ENCODE measurements at regions not wholly inside any gene's neighbourhood (a gene's known extent, or its start where the extent isn't known, plus 50 kb on each side); places are given as distances from the start of the nearest gene placed in this dataset.

DNA sequence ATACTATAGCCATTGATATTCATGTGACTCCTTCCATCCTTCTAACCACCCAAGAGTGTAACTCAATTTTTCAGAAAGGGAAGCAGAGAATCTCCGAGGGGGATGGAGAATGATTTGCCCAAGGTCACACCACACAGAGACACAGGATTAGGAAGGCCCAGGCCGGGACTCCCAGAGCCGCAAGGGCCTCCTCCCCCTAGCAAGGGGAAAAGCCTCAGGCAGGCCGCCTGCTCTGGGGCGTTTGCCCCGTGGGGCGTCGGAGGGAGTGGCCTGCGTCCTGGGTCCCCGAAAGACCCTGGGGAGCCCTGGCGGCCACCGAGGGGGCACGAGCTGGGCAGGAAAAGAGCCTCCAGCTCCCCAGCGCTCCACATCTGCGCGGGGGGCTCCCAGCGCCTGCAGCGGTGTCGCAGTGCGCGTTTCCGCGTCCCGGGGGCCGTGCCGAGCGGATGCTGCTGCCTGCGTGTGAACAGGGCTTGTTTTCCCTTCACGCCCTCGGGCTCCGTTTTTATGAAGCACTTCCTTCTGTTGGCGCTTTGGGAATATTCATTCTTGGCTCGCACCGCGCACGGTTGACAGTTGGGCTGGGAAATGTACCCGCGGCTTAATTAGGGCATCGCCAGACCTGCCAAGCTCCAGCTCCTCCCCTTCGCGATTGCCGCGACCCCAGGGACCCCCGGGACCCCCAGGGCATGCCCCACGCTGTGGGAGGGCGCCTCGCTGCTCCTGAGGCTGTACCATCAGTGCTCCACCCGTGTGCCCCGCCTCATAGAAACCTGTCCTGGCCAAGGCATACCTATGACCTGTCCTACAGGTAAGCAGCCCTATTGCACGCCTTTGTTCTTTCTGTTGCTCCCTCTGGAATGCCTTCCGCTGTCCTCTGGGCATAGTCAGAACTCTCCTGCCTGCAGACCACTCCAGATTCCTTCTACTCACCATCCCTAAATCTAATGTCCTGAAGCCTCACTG, 158.9 kb upstream of the GLI2 start:
- no peak for DNase-seq

DNA sequence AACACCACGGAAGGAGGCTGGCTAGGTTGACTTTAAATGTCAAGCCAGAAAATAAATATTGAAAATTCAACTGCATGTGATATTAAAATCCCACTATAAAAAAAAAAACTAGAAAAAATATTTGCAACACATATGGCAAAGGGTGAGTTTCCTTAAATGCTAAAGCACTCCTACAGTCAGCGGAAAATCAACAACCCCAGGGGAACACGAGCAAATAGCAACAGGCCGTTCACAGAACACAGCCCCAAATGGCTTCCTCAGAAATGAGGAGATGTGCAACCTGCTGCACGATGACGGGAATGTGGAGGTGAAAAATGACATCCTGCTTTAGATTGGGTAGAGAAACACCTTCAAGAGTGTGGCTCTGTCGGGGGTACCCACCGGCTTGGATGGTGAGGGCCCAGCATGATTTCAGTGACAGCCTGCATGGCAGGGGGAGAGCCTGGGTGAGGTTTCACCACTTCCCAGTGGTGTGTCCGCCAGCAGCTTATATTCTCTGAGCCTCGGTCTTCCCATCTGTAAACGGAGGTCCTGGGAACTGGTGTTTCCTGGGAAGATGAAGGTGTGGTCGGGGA, 157.9 kb upstream of the GLI2 start:
- DNase-seq: no peak

DNA sequence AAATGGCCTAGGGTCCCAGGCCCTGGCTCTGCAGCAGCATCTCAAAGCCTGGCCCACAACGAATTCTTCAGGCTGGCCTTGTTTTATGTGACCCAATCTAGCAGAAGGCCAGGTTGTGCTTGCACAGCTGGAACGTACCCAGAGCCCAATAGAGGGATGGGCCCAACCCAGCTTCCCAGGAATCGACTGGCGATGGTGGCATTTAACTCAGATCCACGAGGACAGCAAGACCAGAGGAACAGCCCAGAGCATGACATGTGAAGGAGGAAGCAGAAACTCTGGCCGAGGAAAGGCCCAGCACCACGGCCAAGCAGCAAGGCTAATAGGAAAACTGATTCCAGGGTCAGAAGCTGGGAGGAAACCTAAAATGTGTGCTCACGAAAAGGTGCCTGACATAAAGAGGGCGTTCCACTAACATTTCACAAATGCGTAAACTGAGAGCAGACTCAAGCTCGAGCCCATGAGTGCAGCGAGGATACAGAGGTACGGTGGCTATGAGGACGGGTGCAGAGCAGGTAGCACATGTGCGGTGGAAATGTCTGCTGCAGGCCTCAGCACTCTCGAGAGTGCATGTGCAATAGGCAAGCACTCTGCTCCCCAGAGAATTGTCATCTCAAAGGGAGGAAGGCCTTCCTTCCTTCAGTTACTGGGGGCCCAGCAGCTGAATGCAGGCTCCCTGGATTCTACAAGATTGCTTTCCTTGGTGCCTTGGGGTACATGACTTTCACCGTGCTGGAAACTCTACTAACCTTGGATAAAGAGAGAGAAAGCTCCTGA, 156.9 kb upstream of the GLI2 start:
- no peak for DNase-seq

DNA sequence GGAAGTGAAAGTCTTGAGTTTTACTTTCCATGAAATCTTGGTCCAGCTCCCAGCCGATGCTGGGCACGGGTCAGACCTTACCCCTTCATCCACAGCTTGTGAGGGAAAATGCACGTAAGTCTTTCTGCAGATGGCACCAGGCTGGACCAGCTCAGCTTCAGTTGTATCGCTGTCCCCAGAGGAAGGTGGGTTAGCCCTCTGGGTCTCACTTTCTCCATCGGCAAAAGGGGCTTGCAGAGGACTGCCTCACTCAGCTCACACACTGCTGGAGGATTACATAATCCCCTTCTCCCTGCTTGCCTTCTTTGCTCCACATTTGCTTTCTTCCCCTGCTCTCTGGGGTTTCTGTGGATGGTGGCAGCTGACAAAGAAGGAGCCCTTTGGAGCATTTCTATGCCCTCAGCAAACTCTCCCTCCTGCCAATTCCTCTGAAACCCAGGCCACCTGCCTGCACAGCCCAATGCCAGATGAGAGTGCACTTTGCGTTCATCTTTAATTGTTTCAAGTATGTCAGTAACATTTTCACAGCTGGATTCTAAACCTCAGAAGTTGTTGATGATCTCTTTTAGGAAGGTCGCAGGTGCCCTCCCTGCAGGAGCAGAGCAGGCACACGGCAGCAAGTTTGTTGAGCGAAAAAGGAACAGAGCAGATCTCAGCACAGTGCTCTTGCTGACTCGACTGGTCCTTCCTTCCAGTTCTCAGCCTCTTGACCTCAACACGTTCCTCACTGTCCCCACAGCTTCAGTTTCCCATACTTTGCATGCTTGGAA, 155.6 kb upstream of the GLI2 start:
- peak; percentile 31 for DNase-seq

DNA sequence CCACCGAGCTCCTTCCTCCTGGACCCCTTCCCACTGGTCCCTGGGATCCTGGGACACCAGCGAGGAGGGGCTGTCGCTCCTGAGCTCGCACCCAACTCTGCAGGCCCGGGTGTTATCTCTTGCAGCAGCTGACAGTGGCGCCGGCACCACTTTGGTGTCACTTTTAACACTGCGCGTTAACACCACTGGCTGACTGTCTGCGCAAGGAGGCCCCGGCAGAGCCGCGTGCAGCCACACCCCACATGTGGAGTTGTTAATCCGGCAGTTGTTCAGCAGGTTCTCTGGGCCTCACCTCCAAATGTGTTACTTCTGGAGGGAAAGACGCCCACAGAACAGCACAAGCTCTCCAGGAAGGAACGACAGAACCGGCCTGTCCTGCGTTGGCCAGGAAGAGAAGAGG, 155.0 kb upstream of the GLI2 start:
- no peak for DNase-seq

DNA sequence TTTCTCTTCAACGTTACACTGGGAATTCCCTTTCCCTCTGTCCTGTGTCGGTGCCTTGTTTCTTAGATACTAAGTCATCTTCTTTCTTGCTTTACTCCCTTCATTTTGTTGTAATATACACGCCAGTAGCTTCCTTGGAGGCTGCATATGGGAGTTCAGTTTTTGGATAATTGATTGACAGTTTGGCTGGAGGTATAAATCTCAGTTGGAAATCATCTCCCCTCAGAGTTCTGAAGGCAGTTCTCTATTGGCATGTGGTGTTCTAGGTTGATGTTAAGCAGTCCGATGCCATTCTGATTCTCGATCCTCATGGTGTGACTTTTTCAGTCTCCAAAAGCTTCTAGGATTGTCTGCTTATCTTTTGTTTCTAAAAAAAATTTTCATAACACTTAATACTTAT, 152.5 kb upstream of the GLI2 start:
- DNase-seq: no peak

DNA sequence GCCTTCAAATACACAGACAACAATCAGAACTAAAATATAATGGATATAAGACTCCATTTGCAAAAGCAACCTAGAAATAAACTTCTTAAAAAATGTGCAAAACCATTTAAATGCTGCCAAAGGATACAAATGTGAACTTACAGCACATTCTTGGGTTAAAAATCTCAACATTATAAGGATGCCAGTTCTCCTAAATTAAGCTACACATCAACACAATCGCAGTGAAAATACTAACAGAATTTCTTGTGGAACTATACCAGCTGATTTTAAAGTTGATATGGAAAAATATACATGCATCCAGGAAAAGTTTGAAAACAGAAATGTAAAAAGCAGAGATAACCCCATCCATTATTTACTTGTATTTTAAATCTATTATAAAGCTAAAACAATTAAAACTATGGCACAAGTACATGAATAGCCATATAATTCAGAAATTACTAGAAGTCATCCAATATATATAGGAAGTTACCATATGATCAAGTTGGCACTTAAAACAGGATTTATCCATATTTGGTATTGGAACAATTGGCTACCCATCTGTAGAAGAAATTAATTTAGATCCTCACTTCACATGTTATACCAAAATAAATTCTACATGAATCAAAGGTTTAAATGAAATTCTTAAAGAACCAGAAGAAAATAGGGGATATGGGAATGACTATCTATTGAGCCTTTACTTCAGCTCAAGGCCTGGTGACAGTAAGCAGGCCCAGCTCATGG, 151.7 kb upstream of the GLI2 start:
- no peak for DNase-seq

DNA sequence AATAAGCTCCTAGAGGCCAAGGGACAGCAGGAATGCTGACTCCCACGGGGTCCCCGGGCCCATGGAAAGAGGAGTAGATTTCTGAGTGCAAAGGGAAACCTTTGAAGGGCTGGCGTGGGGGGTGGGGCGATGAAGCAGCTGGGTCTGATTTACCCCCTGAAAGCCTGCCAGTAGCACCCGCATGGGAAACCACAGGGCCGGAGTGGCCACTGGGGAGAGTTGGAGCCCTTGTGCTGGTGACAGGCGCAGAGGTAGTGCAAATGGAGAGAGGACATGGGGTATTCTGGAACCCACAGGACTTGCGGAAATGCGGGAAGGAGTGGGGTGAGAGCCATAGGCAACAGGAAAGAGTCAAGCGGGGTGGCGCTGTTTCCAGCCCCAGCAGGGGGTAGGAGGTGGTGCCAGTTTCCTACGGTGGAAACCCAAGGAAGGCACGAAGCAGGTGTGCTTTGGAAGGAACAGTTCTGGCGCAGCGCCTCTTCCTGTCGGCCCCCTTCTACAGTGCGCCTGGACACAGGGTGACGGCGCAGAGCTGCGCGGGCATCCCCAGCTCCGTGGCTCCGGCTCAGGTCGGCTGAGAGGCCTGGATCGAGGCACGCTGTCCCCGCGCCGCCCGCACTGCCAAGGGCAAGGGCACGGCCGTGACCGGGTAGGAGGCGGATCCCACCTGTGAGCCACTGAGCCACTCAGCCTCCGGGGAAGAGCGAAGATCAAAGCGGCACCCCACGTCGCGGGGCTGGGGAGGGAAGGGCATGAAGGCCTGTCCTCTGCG, 149.0 kb upstream of the GLI2 start:
- DNase-seq: no peak

DNA sequence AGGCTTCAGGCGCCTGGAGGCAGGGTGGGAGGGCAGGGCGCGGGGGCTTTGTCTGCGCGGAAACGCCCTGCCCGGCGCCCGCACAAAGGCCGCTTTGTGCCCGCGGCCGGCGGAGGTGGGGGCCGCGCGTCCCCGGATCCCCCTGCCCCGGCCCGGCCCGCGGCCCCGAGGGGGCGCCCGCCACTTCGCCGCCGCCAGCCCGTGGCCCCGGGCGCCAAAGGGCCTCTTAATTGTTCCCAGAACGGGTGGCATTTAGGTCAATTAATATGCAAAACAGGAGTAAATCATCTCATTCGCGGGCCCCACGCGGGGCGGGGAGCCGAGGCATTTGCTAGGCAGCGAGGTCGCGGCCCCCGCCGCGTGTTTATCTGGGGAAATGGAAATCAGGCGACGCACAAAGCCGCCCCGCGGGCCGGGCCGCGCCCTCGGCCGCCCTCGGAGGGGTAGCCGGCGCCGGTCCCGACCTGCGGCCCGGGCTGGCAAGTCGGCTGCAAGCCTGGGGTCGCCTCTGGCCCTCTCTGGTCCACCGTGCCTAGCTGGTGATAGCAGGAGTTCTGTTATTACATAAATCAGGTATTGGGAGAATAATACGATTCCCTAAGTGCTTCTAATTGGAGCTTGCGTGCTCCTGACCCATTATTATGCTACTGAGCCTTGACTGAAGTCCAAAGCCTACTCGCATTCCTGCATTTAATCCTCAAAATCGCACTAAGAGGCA, 148.2 kb upstream of the GLI2 start:
- DNase-seq: peak; percentile 25

DNA sequence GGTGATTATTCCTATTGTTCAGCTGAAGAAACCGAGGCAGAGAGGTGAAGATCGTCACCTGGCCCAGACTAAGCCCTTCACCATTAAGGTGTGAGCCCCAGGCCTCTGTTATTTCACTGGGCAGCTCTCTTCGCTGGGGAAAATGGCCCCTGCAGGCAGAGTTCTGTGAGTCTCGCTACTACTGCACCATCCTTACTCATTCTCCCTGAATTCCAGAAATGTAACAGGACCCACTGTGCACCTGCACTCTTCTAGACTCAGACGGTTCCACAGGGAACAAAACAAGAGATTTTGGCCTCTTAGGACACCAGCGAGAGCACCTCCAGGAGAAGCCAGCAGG, 147.7 kb upstream of the GLI2 start:
- no peak for DNase-seq

DNA sequence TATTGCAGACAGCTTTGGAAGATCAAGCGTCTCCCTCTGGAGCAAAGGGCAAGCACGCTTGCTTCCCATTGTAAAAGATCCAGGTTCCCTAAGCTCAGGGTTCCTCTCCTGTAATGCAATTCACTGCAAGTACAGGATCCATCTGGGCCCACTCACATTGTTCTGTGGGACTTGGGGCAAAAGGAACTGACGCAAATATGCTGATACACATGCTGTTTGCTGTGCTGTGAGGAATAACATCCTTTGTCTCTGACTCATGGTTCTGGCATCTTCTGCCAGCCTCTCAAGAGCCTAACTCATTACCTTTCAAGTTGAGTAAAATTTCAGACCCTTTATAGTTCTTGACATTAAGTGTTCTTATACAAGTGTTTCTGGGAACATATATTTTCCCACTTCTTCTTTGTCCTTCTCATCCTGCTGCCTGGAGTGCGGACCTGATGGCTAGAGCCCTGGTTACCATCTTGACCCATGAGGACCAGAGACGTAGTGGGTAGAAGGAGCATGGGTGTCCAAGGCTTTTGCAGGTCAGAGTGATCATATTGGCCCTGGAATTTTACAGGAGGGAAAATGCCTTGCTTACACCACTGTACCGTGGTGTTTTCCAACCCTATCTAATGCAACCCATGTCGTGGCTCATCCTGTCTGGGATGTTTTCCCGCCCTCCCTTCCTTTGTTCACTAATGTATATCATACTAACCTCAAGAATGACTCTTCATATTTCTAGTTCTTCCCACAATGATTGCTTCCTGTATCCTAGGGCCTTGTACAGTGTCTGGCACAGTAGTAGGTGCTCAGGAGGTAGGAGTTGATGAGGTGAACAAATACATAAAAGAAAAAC, 145.7 kb upstream of the GLI2 start:
- no peak for DNase-seq

DNA sequence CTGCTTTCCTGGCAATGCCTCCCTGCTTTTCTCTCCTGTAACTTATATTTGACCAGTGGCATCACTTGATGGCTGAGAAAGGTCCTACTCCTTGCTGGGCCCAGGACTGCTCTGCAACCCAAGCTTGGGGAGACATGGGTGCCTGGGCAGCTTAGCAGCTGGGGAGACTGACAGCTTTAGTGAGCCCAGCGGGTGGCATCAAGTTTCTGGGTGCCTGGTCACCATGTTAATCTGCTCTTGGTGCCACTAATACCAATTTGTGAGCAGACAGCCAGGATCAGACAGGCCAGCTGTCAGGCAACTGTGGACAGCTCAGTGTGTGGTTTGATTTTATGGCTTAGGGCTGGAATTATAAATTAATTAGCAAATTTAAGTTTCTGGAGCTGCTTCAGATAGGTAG, 144.8 kb upstream of the GLI2 start:
- no peak for DNase-seq

DNA sequence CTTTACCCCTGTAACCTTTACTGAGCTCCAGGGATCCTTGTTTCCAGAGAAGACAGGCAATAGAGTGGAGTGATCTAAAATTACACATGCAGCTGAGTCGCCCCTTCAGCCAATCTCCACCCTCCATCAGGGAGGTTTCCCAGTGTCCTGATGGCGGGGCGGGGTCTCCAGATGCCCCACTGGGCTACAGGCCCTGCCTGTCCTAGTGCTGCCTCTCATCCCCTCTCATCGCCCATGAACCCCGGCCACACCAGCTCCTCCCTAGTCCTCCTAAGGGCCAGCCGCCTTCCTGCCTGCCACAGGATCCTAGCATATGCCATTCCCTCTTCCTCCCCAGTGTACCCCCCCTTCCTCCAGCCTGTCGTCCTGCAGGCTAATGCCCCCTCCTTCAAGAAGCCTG, 144.1 kb upstream of the GLI2 start:
- DNase-seq: no peak

DNA sequence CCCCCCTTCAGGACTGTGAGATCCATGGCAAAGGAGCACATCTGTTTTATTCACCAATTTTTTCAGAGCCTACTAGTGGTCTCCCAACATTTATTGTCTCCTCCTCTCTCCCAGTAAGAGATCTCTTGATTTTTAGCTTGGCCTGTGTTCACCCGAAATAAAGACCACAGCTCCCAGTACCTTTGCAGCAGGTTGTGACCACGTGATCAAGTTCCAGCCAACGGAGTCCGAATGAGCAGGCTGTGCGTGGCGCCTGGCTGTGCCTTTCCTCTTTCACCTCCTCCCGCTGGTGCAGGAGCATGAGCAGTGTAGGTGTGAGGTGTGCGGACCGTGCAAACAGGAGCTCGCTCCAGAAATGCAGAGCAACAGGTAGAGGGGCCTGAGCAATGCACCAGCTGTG, 143.6 kb upstream of the GLI2 start:
- no peak for DNase-seq

DNA sequence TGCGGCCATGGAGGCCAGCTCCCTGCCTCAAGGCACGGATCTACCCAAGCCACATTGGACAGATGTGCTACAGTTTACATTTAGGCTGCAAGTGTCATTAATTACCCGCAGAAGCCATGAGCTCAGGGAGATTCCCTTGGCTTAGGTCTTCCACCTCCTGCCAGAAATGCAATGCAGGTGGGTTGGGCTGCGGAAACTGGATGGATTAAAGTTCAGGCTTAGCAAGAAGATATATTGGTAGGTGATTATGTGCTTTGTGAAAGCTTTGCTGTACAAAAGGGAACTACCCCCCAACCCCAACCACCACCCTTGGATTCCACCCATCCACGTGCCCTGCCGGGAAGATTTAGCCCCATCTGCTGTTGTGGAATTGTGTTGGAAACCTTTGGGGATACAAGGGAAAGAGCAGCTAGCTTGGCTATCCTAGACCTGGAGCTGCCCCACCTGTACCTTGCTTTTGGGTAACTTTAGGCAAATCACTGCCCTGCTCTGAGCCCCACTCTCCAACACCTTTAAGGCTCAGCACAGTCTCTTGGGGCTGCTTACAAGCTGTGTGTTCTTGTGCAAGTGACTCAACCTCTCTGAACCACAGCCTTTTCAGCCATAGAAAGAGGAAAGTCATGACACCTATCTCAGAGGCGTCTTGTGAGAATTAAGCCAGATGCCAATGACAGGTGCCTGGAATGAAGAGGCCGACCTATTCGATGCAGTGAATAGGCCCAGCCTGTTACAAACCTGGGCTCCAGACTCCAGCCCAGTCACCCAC, 141.6 kb upstream of the GLI2 start:
- DNase-seq: no peak

DNA sequence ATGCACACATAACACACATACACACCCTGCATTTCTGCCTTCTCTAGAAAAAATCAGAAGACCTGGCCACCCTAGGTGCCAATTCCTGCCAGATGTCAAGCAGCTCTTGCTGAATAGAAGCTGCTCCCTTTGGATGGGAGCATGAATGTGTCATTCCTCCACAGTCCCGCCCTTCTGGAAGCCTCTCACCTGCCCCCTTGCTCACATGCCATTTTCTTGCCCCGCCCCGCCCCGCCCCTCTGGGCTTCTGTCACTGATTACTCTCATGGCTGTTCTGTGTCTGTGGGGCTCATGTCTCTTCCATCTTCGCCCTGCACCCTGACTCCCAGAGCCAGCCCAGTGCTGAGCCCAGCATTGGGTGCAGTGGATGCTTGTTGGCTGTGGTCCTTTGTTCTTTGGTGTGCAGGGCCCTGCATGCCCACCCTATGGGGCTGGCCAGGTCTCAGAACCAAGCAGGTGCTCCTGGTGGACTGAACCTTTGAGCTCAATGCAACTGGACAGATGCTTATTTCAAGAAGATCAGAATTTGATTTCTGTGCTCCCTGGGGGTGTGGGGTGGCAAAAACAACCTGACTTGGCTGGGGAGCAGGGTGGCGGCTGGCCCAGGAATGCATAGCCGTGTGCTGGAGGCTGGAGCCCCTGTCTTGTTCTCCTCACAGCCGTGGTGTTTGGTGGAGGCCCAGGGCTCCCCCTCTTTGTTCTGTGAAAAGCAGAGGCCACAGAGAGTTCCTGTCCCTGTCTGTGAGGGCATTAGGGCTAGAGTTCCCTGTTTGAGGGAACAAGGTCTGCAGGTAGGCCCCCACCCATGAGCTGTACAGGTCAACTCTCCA, 140.6 kb upstream of the GLI2 start:
- no peak for DNase-seq

DNA sequence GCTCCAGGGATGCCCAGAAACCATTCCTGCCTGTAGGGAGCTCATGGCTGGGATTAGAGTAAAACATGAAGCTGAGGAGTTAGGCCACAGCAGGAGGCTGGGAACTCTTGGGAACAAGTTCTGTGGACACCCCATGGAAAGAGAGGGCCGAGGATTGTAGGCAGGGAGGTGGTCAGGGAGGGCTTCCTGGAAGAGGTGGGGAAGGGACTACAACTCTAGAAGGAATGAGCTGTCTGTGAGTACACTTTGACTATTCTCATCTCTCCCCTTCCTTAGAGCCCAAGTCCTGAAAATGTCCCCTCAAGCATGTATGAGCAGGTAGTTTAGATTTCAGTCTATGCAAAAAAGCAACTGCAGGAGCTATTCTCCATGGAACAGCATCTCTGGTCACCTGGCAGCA, 139.9 kb upstream of the GLI2 start:
- DNase-seq: no peak

DNA sequence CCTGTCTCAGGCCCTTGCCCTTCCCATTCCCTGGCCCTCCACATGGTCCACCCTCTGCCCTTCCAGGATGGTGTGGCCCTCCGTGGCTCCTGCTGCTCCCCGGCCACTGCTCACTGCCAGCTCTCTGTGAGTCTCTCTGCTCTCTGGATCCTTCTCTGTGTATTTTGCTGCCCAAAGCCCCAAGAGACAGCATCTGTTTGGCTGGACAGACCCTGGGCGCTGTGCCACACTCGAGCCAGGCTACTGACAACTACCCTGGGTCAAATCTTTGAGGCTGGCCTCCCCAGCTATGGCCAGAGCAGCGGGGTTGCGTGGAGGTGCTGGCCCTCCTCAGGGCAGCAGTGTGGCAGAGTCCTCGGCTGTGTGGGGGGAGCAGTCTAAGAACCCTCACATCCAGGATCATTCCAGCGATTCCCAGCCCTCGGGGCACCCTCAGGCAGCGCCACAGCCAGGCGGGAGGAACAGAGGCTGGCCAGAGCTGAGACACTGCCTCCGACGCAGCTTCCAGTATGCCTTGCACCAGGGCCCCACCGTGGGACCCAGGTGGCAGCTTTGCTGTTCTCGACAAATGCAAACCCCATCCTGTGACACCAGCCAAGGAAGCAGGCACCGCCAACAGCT, 139.4 kb upstream of the GLI2 start:
- peak; percentile 36 for DNase-seq
